Ovary (tissue), 3 donors: ENCODE measurements at regions not wholly inside any gene's neighbourhood (a gene's known extent, or its start where the extent isn't known, plus 50 kb on each side); places are given as distances from the start of the nearest gene placed in this dataset.

ENCODE experiments used
- CTCF ChIP-seq, 3 donors: fragments of 450-650 bp in 2 of 3; fragments of 200-600 bp in 1 of 3; IDR thresholded peaks; one replicate each; pipeline versions ENCODE4 v1.5.1 to v1.8.0; 2016 to 2022; ENCODE audit warnings: antibody characterized with exemption in 3 of 3, mild to moderate bottlenecking in 1 of 3
- EP300 ChIP-seq: sonication (generic); formaldehyde crosslinking; IDR thresholded peaks from one replicate; pipeline ENCODE4 v1.6.1; 2017; ENCODE audit warnings: antibody characterized with exemption
- donor health status: DM: no; HTN: no; CAD: no.

GRCh38 chr3:117631781-117632180, 922.2 kb downstream of the TUSC7 start:
- TF ChIP-seq CTCF (IDR thresholded peaks at IDR 0.05) (no peak), EP300 (no peak)
